HEK293 (cell line): ENCODE measurements at regions not wholly inside any gene's neighbourhood (a gene's known extent, or its start where the extent isn't known, plus 50 kb on each side); places are given as distances from the start of the nearest gene placed in this dataset.

Experiments used
- CTCF ChIA-PET: fragments of 350-600 bp; formaldehyde crosslinking; extraction: SDS; loops from one replicate; lab custom pipeline; 2021; ENCODE audit warnings: antibody characterized with exemption; lab: Yijun Ruan, JAX
- POLR2A ChIA-PET: fragments of 300-600 bp; formaldehyde crosslinking; extraction: SDS; loops from one replicate; lab custom pipeline; 2020; ENCODE audit warnings: antibody characterized with exemption, inconsistent platforms; lab: Yijun Ruan, JAX
- H3K27ac ChIP-seq: fragments of 200-500 bp; sonication (Bioruptor generic); 2 replicates; pipeline ENCODE4 v1.5.1; 2014; ENCODE audit warnings: low read depth, low read length, control low read depth, inconsistent platforms; ENCODE audit errors: extremely low read depth
- H3K36me3 ChIP-seq, 2 experiments: fragments of 200-500 bp in 1 of 2; sonication (Bioruptor generic) in 1 of 2; 1 replicate in 1 of 2; 2 replicates in 1 of 2; pipeline ENCODE4 v1.5.1; 2014 to 2017; ENCODE audit warnings: inconsistent platforms in 2 of 2, low read length in 2 of 2; ENCODE audit not compliant: control insufficient read depth in 2 of 2, insufficient read depth in 1 of 2
- H3K4me1 ChIP-seq: fragments of 200-500 bp; sonication (Bioruptor generic); 2 replicates; pipeline ENCODE4 v1.5.1; 2014; ENCODE audit warnings: mild to moderate bottlenecking, low read length, inconsistent platforms; ENCODE audit not compliant: control insufficient read depth, insufficient read depth
- H3K4me3 ChIP-seq: 2 replicates; pipeline ENCODE4 v1.5.1; 2011; ENCODE audit warnings: low read depth, mild to moderate bottlenecking, control low read depth, low read length, moderate library complexity
- H3K9me3 ChIP-seq: fragments of 200-500 bp; sonication (Bioruptor generic); 2 replicates; pipeline ENCODE4 v1.5.1; 2014; ENCODE audit warnings: low read depth, low read length, inconsistent platforms; ENCODE audit not compliant: control insufficient read depth, insufficient read depth
- FEZF1 ChIP-seq: fragments of 450-650 bp; formaldehyde crosslinking; IDR thresholded peaks from 2 replicates; pipeline ENCODE4 v1.5.1; 2016; ENCODE audit warnings: missing biosample characterization, missing genetic modification characterization
- OVOL3 ChIP-seq: fragments of 450-650 bp; formaldehyde crosslinking; IDR thresholded peaks from 2 replicates; pipeline ENCODE4 v1.5.1; 2016; ENCODE audit warnings: missing biosample characterization, missing genetic modification characterization
- PRDM1 ChIP-seq: fragments of 450-650 bp; formaldehyde crosslinking; IDR thresholded peaks from 2 replicates; pipeline ENCODE4; 2016; ENCODE audit warnings: missing biosample characterization, missing genetic modification characterization
- TCF7L2 ChIP-seq: IDR thresholded peaks from 2 replicates; pipeline ENCODE4 v1.6.1; 2011; ENCODE audit warnings: low read depth, mild to moderate bottlenecking, inconsistent platforms, low read length, moderate library complexity, borderline replicate concordance
- ZFP41 ChIP-seq: fragments of 450-650 bp; formaldehyde crosslinking; IDR thresholded peaks from 2 replicates; pipeline ENCODE4 v1.5.1; 2016; ENCODE audit warnings: missing biosample characterization, missing genetic modification characterization, borderline replicate concordance
- ZNF121 ChIP-seq: fragments of 450-650 bp; formaldehyde crosslinking; IDR thresholded peaks from 2 replicates; pipeline ENCODE4 v1.5.1; 2016; ENCODE audit warnings: missing biosample characterization, missing genetic modification characterization
- ZNF184 ChIP-seq: fragments of 450-650 bp; IDR thresholded peaks from 2 replicates; pipeline ENCODE4 v1.5.1; 2018; ENCODE audit warnings: missing biosample characterization, mild to moderate bottlenecking, missing genetic modification characterization
- ZNF416 ChIP-seq: fragments of 450-650 bp; formaldehyde crosslinking; IDR thresholded peaks from 2 replicates; pipeline ENCODE4 v1.5.1; 2016; ENCODE audit warnings: missing biosample characterization, missing genetic modification characterization
- ZNF423 ChIP-seq: fragments of 450-650 bp; formaldehyde crosslinking; IDR thresholded peaks from 2 replicates; pipeline ENCODE4 v1.5.1; 2016; ENCODE audit warnings: missing biosample characterization, missing genetic modification characterization
- ZNF530 ChIP-seq: fragments of 450-650 bp; formaldehyde crosslinking; IDR thresholded peaks from 2 replicates; pipeline ENCODE4 v1.5.1; 2016; ENCODE audit warnings: low read depth, missing biosample characterization, missing genetic modification characterization
- ZNF560 ChIP-seq: fragments of 450-650 bp; formaldehyde crosslinking; IDR thresholded peaks from 2 replicates; pipeline ENCODE4 v1.5.1; 2017; ENCODE audit warnings: missing biosample characterization, missing genetic modification characterization, borderline replicate concordance
- ZNF561 ChIP-seq: fragments of 450-650 bp; IDR thresholded peaks from 2 replicates; pipeline ENCODE4 v1.5.1; 2018; ENCODE audit warnings: missing biosample characterization, missing genetic modification characterization, borderline replicate concordance
- ZNF571 ChIP-seq: fragments of 450-650 bp; formaldehyde crosslinking; IDR thresholded peaks from 2 replicates; pipeline ENCODE4 v1.5.0; 2017; ENCODE audit warnings: missing biosample characterization, missing genetic modification characterization
- ZNF621 ChIP-seq: fragments of 450-650 bp; formaldehyde crosslinking; IDR thresholded peaks from 2 replicates; pipeline ENCODE4 v1.5.1; 2017; ENCODE audit warnings: missing biosample characterization, missing genetic modification characterization
- ZNF629 ChIP-seq: fragments of 450-650 bp; formaldehyde crosslinking; IDR thresholded peaks from 2 replicates; pipeline ENCODE4 v1.5.1; 2017; ENCODE audit warnings: missing biosample characterization, missing genetic modification characterization
- ZNF677 ChIP-seq: fragments of 450-650 bp; IDR thresholded peaks from 2 replicates; pipeline ENCODE4 v1.5.0; 2018; ENCODE audit warnings: missing biosample characterization, mild to moderate bottlenecking, missing genetic modification characterization, moderate library complexity
- ZNF707 ChIP-seq: fragments of 450-650 bp; formaldehyde crosslinking; IDR thresholded peaks from 2 replicates; pipeline ENCODE4 v1.5.1; 2016; ENCODE audit warnings: missing biosample characterization, missing genetic modification characterization
- ZNF768 ChIP-seq: fragments of 450-650 bp; formaldehyde crosslinking; IDR thresholded peaks from 2 replicates; pipeline ENCODE4 v1.5.1; 2018; ENCODE audit warnings: missing biosample characterization, mild to moderate bottlenecking, missing genetic modification characterization
- ZNF776 ChIP-seq: fragments of 450-650 bp; formaldehyde crosslinking; IDR thresholded peaks from 2 replicates; pipeline ENCODE4 v1.5.0; 2017; ENCODE audit warnings: missing biosample characterization, missing genetic modification characterization, borderline replicate concordance
- TF ChIP-seq, protein P1 (sequence below): fragments of 450-650 bp; IDR thresholded peaks from 2 replicates; pipeline ENCODE4 v1.5.1; 2018; ENCODE audit warnings: missing biosample characterization, missing genetic modification characterization
- TF ChIP-seq, protein P2 (sequence below): fragments of 450-650 bp; formaldehyde crosslinking; IDR thresholded peaks from 2 replicates; pipeline ENCODE4 v1.5.1; 2016; ENCODE audit warnings: missing biosample characterization, missing genetic modification characterization
- TF ChIP-seq, protein P3 (sequence below): fragments of 450-650 bp; formaldehyde crosslinking; IDR thresholded peaks from 2 replicates; pipeline ENCODE4 v1.5.1; 2017; ENCODE audit warnings: missing biosample characterization, missing genetic modification characterization
- TF ChIP-seq, protein P4 (sequence below): fragments of 450-650 bp; formaldehyde crosslinking; IDR thresholded peaks from 2 replicates; pipeline ENCODE4 v1.5.1; 2016; ENCODE audit warnings: missing biosample characterization, missing genetic modification characterization
- TF ChIP-seq, protein P5 (sequence below): fragments of 450-650 bp; formaldehyde crosslinking; IDR thresholded peaks from 2 replicates; pipeline ENCODE4 v1.5.1; 2016; ENCODE audit warnings: missing biosample characterization, missing genetic modification characterization
- TF ChIP-seq, protein P6 (sequence below): fragments of 450-650 bp; formaldehyde crosslinking; IDR thresholded peaks from 2 replicates; pipeline ENCODE4 v1.5.1; 2016; ENCODE audit warnings: missing biosample characterization, missing genetic modification characterization

DNA sequence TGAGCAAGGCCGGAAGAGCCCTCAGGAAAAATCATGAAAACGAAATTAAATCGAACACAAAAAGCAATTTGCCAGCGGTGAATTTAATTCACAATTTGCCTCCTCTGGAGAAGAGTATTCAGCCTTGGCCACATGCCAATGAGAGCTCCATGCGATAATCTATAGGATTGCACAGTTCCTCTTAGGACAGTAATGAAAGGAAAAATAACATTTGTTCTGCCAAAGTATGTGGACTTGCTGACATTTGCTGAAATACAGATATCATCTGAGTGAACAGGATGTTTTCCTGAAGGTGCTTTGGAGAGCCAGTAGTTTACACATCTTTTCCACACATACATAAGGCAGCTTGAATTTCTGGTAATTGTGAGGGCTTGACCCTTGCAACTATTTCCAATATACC, 188.6 kb upstream of the PDZRN3 start:
- ChIA-PET CTCF (no interaction called here), POLR2A (no interaction called here)
- no peaks in the 10 kb centered on the region for H3K4me1 ChIP-seq
- H3K9me3 ChIP-seq, result no peaks in the 10 kb centered on the region
- H3K4me3 ChIP-seq, result no peak overlapping the region
- TF ChIP-seq FEZF1 (tag by site-specific recombination) (no peak), ZNF768 (tag by site-specific recombination) (no peak), ZNF629 (tag by site-specific recombination) (no peak), ZNF560 (tag by site-specific recombination) (no peak), ZNF121 (tag by site-specific recombination) (no peak), ZNF184 (tag by site-specific recombination) (no peak), ZNF707 (tag by site-specific recombination) (no peak), TCF7L2 (no peak), ZNF530 (tag by site-specific recombination) (no peak), ZNF561 (tag by site-specific recombination) (no peak), OVOL3 (no peak), ZNF677 (no peak), PRDM1 (no peak), ZNF416 (tag by site-specific recombination) (no peak), ZNF571 (no peak), ZNF423 (no peak)
- TF ChIP-seq, protein P1, sequence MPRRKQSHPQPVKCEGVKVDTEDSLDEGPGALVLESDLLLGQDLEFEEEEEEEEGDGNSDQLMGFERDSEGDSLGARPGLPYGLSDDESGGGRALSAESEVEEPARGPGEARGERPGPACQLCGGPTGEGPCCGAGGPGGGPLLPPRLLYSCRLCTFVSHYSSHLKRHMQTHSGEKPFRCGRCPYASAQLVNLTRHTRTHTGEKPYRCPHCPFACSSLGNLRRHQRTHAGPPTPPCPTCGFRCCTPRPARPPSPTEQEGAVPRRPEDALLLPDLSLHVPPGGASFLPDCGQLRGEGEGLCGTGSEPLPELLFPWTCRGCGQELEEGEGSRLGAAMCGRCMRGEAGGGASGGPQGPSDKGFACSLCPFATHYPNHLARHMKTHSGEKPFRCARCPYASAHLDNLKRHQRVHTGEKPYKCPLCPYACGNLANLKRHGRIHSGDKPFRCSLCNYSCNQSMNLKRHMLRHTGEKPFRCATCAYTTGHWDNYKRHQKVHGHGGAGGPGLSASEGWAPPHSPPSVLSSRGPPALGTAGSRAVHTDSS, result no peak
- TF ChIP-seq, protein P2, sequence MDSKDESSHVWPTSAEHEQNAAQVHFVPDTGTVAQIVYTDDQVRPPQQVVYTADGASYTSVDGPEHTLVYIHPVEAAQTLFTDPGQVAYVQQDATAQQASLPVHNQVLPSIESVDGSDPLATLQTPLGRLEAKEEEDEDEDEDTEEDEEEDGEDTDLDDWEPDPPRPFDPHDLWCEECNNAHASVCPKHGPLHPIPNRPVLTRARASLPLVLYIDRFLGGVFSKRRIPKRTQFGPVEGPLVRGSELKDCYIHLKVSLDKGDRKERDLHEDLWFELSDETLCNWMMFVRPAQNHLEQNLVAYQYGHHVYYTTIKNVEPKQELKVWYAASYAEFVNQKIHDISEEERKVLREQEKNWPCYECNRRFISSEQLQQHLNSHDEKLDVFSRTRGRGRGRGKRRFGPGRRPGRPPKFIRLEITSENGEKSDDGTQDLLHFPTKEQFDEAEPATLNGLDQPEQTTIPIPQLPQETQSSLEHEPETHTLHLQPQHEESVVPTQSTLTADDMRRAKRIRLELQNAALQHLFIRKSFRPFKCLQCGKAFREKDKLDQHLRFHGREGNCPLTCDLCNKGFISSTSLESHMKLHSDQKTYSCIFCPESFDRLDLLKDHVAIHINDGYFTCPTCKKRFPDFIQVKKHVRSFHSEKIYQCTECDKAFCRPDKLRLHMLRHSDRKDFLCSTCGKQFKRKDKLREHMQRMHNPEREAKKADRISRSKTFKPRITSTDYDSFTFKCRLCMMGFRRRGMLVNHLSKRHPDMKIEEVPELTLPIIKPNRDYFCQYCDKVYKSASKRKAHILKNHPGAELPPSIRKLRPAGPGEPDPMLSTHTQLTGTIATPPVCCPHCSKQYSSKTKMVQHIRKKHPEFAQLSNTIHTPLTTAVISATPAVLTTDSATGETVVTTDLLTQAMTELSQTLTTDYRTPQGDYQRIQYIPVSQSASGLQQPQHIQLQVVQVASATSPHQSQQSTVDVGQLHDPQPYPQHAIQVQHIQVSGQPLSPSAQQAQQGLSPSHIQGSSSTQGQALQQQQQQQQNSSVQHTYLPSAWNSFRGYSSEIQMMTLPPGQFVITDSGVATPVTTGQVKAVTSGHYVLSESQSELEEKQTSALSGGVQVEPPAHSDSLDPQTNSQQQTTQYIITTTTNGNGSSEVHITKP (tag by site-specific recombination), result no peak
- TF ChIP-seq, protein P3, sequence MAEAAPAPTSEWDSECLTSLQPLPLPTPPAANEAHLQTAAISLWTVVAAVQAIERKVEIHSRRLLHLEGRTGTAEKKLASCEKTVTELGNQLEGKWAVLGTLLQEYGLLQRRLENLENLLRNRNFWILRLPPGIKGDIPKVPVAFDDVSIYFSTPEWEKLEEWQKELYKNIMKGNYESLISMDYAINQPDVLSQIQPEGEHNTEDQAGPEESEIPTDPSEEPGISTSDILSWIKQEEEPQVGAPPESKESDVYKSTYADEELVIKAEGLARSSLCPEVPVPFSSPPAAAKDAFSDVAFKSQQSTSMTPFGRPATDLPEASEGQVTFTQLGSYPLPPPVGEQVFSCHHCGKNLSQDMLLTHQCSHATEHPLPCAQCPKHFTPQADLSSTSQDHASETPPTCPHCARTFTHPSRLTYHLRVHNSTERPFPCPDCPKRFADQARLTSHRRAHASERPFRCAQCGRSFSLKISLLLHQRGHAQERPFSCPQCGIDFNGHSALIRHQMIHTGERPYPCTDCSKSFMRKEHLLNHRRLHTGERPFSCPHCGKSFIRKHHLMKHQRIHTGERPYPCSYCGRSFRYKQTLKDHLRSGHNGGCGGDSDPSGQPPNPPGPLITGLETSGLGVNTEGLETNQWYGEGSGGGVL (tag by site-specific recombination), result no peak
- TF ChIP-seq, all 188 proteins: peak for 0
- no peaks in the 10 kb centered on the region for H3K36me3 ChIP-seq
- no peak overlapping the region for H3K27ac ChIP-seq

DNA sequence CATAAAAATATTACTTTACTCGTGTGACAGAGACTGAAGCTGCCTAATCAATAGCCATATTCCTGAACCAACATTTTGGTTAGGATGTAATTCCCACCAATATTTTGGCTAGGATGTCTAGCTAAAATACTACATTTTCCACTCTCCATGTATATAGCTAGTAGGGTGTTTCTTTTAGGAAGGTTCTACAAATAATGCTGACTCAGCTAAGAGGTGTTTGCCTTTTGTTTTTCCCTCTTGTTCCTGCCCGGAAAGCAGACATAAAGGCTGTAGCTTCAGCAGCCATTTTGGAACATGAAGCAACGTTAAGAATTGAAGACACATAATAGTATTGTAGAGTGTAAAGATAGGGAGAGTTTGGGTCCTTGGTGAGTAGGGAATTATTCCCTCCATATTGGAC, 187.3 kb upstream of the PDZRN3 start:
- Histone ChIP-seq H3K9me3 (no peaks in the 10 kb centered on the region), H3K36me3 (no peaks in the 10 kb centered on the region), H3K27ac (no peak overlapping the region), H3K4me3 (no peak overlapping the region), H3K4me1 (no peaks in the 10 kb centered on the region)
- ChIA-PET POLR2A (no interaction called here), CTCF (interaction anchor here (0.7 kb wide), 1 partner anchor 306 kb away, joined by 3 read pairs; no protein-coding TSS in a partner anchor)
- TF ChIP-seq, protein P4, sequence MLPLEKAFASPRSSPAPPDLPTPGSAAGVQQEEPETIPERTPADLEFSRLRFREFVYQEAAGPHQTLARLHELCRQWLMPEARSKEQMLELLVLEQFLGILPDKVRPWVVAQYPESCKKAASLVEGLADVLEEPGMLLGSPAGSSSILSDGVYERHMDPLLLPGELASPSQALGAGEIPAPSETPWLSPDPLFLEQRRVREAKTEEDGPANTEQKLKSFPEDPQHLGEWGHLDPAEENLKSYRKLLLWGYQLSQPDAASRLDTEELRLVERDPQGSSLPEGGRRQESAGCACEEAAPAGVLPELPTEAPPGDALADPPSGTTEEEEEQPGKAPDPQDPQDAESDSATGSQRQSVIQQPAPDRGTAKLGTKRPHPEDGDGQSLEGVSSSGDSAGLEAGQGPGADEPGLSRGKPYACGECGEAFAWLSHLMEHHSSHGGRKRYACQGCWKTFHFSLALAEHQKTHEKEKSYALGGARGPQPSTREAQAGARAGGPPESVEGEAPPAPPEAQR, result no peak
- no peak for TF ChIP-seq ZFP41 (tag by site-specific recombination)
- TF ChIP-seq, protein P5, sequence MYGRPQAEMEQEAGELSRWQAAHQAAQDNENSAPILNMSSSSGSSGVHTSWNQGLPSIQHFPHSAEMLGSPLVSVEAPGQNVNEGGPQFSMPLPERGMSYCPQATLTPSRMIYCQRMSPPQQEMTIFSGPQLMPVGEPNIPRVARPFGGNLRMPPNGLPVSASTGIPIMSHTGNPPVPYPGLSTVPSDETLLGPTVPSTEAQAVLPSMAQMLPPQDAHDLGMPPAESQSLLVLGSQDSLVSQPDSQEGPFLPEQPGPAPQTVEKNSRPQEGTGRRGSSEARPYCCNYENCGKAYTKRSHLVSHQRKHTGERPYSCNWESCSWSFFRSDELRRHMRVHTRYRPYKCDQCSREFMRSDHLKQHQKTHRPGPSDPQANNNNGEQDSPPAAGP (tag by site-specific recombination), result no peak
- TF ChIP-seq, protein P6, sequence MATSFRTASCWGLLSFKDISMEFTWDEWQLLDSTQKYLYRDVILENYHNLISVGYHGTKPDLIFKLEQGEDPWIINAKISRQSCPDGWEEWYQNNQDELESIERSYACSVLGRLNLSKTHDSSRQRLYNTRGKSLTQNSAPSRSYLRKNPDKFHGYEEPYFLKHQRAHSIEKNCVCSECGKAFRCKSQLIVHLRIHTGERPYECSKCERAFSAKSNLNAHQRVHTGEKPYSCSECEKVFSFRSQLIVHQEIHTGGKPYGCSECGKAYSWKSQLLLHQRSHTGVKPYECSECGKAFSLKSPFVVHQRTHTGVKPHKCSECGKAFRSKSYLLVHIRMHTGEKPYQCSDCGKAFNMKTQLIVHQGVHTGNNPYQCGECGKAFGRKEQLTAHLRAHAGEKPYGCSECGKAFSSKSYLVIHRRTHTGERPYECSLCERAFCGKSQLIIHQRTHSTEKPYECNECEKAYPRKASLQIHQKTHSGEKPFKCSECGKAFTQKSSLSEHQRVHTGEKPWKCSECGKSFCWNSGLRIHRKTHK (tag by site-specific recombination), result no peak
- no peak for TF ChIP-seq ZNF776 (tag by site-specific recombination)
- TF ChIP-seq ZNF621 (tag by site-specific recombination), result no peak
